Lung (tissue), 11 donors: ENCODE measurements at regions not wholly inside any gene's neighbourhood (a gene's known extent, or its start where the extent isn't known, plus 50 kb on each side); places are given as distances from the start of the nearest gene placed in this dataset.

ENCODE experiments used
- ATAC-seq: fragments of 200-7000 bp; cut with Tn5 transposase; one replicate; pipeline ENCODE4 v1.9.1; 2020; ENCODE audit warnings: moderate number of reproducible peaks; ENCODE audit not compliant: insufficient read depth, low FRiP score
- DNase-seq, 3 donors: peaks; one replicate each; pipeline ENCODE4 v3.0.0-alpha.2; 2013 to 2017
- H3K27ac ChIP-seq, 2 donors: one replicate each; pipeline ENCODE4 v1.5.1; 2013; ENCODE audit warnings: mild to moderate bottlenecking in 2 of 2, moderate library complexity in 2 of 2, control low read depth in 1 of 2, inconsistent platforms in 1 of 2, low read depth in 1 of 2, low read length in 1 of 2
- H3K27me3 ChIP-seq, 3 donors: one replicate each; pipeline ENCODE4 v1.5.1; 2013; ENCODE audit warnings: low read length in 2 of 3; ENCODE audit not compliant: control insufficient read depth in 3 of 3, insufficient read depth in 3 of 3
- H3K36me3 ChIP-seq, 4 donors: one replicate each; pipeline ENCODE4 v1.5.1; 2013; ENCODE audit warnings: low read length in 4 of 4, mild to moderate bottlenecking in 1 of 4, moderate library complexity in 1 of 4; ENCODE audit not compliant: control insufficient read depth in 4 of 4, insufficient read depth in 4 of 4
- H3K4me1 ChIP-seq, 5 donors: one replicate each; pipeline ENCODE4 v1.5.1; 2013; ENCODE audit warnings: low read length in 5 of 5, mild to moderate bottlenecking in 2 of 5, moderate library complexity in 1 of 5; ENCODE audit not compliant: control insufficient read depth in 5 of 5, insufficient read depth in 5 of 5
- H3K4me3 ChIP-seq: one replicate; pipeline ENCODE4 v1.5.1; 2013; ENCODE audit warnings: mild to moderate bottlenecking, control low read depth, moderate library complexity
- H3K9ac ChIP-seq, 2 donors: one replicate each; pipeline ENCODE4 v1.5.1; 2013; ENCODE audit warnings: low read length in 2 of 2, control low read depth in 1 of 2; ENCODE audit not compliant: insufficient read depth in 1 of 2
- H3K9me3 ChIP-seq, 4 donors: one replicate each; pipeline ENCODE4 v1.5.1; 2013; ENCODE audit warnings: low read length in 3 of 4, mild to moderate bottlenecking in 1 of 4, moderate library complexity in 1 of 4; ENCODE audit not compliant: control insufficient read depth in 4 of 4, insufficient read depth in 3 of 4
- WGBS, 2 donors: extraction: QIAGEN DNeasy Blood & Tissue Kit; methylation state at CpG; one replicate each; pipeline ENCODE4 v1.1.7; 2013; 5-methylcytosine and 5-hydroxymethylcytosine counted together
- TF ChIP-seq, protein P1 (sequence below): IDR thresholded peaks from 2 replicates; pipeline ENCODE4 v1.5.1; 2012; ENCODE audit warnings: mild to moderate bottlenecking; ENCODE audit errors: control extremely low read depth, extremely low read depth
- donor health status: control.
- donor health status: control.
- donor health status: Bipolar disorder and iron deficiency.
- donor health status: healthy.
- donor health status: DM: yes; HTN: yes; CAD: no.

GRCh38 chr6:168231393-168231957 is 88.1 kb downstream of the DACT2 start:
- WGBS, 2 donors = 67 to 73% methylated on average over 8 of the region's 8 CpGs
- Histone ChIP-seq H3K36me3 (no peaks in the 10 kb centered on the region), H3K27me3 (no peaks in the 10 kb centered on the region), H3K27ac (no peak overlapping the region), H3K4me3 (no peak overlapping the region), H3K4me1 (peaks cover 0 to 19% (median 3%) of the 10 kb centered on the region in 5 donors), H3K9me3 (no peaks in the 10 kb centered on the region), H3K9ac (no peak overlapping the region)
- TF ChIP-seq, protein P1, sequence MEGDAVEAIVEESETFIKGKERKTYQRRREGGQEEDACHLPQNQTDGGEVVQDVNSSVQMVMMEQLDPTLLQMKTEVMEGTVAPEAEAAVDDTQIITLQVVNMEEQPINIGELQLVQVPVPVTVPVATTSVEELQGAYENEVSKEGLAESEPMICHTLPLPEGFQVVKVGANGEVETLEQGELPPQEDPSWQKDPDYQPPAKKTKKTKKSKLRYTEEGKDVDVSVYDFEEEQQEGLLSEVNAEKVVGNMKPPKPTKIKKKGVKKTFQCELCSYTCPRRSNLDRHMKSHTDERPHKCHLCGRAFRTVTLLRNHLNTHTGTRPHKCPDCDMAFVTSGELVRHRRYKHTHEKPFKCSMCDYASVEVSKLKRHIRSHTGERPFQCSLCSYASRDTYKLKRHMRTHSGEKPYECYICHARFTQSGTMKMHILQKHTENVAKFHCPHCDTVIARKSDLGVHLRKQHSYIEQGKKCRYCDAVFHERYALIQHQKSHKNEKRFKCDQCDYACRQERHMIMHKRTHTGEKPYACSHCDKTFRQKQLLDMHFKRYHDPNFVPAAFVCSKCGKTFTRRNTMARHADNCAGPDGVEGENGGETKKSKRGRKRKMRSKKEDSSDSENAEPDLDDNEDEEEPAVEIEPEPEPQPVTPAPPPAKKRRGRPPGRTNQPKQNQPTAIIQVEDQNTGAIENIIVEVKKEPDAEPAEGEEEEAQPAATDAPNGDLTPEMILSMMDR = no peak
- ATAC-seq (no peak), DNase-seq (no peak)

- no peaks in the 10 kb centered on the region for H3K9me3 ChIP-seq
- DNase-seq = no peak
- no peak overlapping the region for H3K9ac ChIP-seq
- H3K27ac ChIP-seq = no peak overlapping the region
- no peak for ATAC-seq
- H3K36me3 ChIP-seq = no peaks in the 10 kb centered on the region
- H3K4me1 ChIP-seq = peaks cover 0 to 32% (median 12%) of the 10 kb centered on the region in 5 donors
- TF ChIP-seq, protein P1 = no peak
- H3K27me3 ChIP-seq = no peaks in the 10 kb centered on the region
- no peak overlapping the region for H3K4me3 ChIP-seq
- WGBS, 2 donors = 91 to 92% methylated on average over 25 of the region's 25 CpGs
These were observed 90.2 kb downstream of the DACT2 start for GRCh38 chr6:168229368-168229752.

GRCh38 chr6:168228676-168229367 is 90.8 kb downstream of the DACT2 start:
- ATAC-seq (no peak), DNase-seq (no peak)
- Histone ChIP-seq H3K9me3 (no peaks in the 10 kb centered on the region), H3K27ac (no peak overlapping the region), H3K9ac (no peak overlapping the region), H3K36me3 (no peaks in the 10 kb centered on the region), H3K27me3 (no peaks in the 10 kb centered on the region), H3K4me1 (peaks cover 0 to 32% (median 12%) of the 10 kb centered on the region in 5 donors), H3K4me3 (no peak overlapping the region)
- WGBS, 2 donors = 93 to 94% methylated on average over 24 of the region's 24 CpGs
- TF ChIP-seq, protein P1 = no peak
